ENCODE measurements at regions not wholly inside any gene's neighbourhood (a gene's known extent, or its start where the extent isn't known, plus 50 kb on each side); places are given as distances from the start of the nearest gene placed in this dataset.

DNA sequence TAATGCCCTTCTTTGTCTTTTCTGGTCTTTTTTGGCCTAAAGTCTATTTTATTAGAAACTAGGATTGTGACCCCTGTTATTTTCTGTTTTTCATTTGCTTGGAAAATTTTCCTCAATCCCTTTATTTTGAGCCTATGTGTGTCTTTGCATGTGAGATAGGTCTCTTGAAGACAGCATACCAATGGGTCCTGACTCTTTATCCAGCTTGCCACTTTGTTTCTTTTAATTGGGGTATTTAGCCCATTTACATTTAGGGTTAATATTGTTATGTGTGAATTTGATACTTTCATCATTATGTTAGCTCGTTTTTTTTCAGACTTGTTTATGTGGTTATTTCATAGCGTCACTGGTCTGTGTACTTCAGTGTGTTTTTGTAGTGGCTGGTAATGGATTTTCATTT lies 682.6 kb downstream of the JRKL start:
- no peak for TF ChIP-seq POLR2A (IDR thresholded peaks at IDR 0.05; ENCODE audit: low read depth, low read length)
- no peak for TF ChIP-seq TAF1 (IDR thresholded peaks at IDR 0.05; ENCODE audit: low read depth, low read length)
- no peak for TF ChIP-seq POLR2AphosphoS5 (IDR thresholded peaks at IDR 0.05; ENCODE audit: low read depth, low read length)
- TF ChIP-seq SPI1 (IDR thresholded peaks at IDR 0.05; ENCODE audit: low read depth, low read length) = no peak
- TF ChIP-seq POU2F2 (IDR thresholded peaks at IDR 0.05; ENCODE audit: low read depth, low read length) = no peak

Measured in GM12891 (cell line).